H9 (cell line): ENCODE measurements at regions not wholly inside any gene's neighbourhood (a gene's known extent, or its start where the extent isn't known, plus 50 kb on each side); places are given as distances from the start of the nearest gene placed in this dataset.

Experiments used
- DNase-seq: peaks from one replicate; pipeline ENCODE4 v3.0.0-alpha.2; 2017
- H2AFZ ChIP-seq: one replicate; pipeline ENCODE4 v1.6.1; 2013; ENCODE audit warnings: mild to moderate bottlenecking, low read length, control low read depth, moderate library complexity
- H2AK5ac ChIP-seq: 2 replicates; pipeline ENCODE4 v1.6.1; 2013; ENCODE audit warnings: low read length, control low read depth, mixed read lengths; ENCODE audit not compliant: insufficient read length
- H2BK120ac ChIP-seq: one replicate; pipeline ENCODE4 v1.6.1; 2013; ENCODE audit warnings: low read depth, mild to moderate bottlenecking, low read length, control low read depth, inconsistent platforms; ENCODE audit not compliant: poor library complexity, severe bottlenecking
- H2BK12ac ChIP-seq: 2 replicates; pipeline ENCODE4 v1.6.1; 2013; ENCODE audit warnings: low read length, control low read depth, mixed read lengths, low read depth; ENCODE audit not compliant: insufficient read length
- H2BK15ac ChIP-seq: 2 replicates; pipeline ENCODE4 v1.6.1; 2013; ENCODE audit warnings: low read depth, low read length, control low read depth
- H2BK20ac ChIP-seq: one replicate; pipeline ENCODE4 v1.6.1; 2013; ENCODE audit warnings: low read depth, mild to moderate bottlenecking, low read length, control low read depth, inconsistent platforms; ENCODE audit not compliant: poor library complexity, severe bottlenecking
- H2BK5ac ChIP-seq: 2 replicates; pipeline ENCODE4 v1.6.1; 2013; ENCODE audit warnings: low read length, control low read depth, mixed read lengths; ENCODE audit not compliant: insufficient read length
- H3K14ac ChIP-seq: 2 replicates; pipeline ENCODE4 v1.6.1; 2013; ENCODE audit warnings: low read length, control low read depth; ENCODE audit not compliant: insufficient read depth
- H3K18ac ChIP-seq: 2 replicates; pipeline ENCODE4 v1.6.1; 2013; ENCODE audit warnings: low read depth, mild to moderate bottlenecking, mixed read lengths, low read length, control low read depth; ENCODE audit not compliant: insufficient read length
- H3K23ac ChIP-seq: 2 replicates; pipeline ENCODE4 v1.6.1; 2013; ENCODE audit warnings: low read length, control low read depth, mixed read lengths, low read depth; ENCODE audit not compliant: insufficient read length
- H3K23me2 ChIP-seq: 2 replicates; pipeline ENCODE4 v1.6.1; 2013; ENCODE audit warnings: low read depth, mild to moderate bottlenecking, mixed read lengths, low read length, control low read depth; ENCODE audit not compliant: insufficient read length, poor library complexity, severe bottlenecking
- H3K27ac ChIP-seq: 2 replicates; pipeline ENCODE4 v1.5.1; 2013; ENCODE audit warnings: low read length, control low read depth, mixed read lengths, low read depth; ENCODE audit not compliant: insufficient read length
- H3K27me3 ChIP-seq: 2 replicates; pipeline ENCODE4 v1.6.1; 2013; ENCODE audit warnings: low read length, control low read depth, inconsistent platforms; ENCODE audit not compliant: insufficient read depth
- H3K4ac ChIP-seq: 2 replicates; pipeline ENCODE4 v1.6.1; 2013; ENCODE audit warnings: low read depth, mild to moderate bottlenecking, control low read depth, inconsistent platforms, low read length, moderate library complexity
- H3K4me1 ChIP-seq: 2 replicates; pipeline ENCODE4 v1.6.1; 2013; ENCODE audit warnings: low read length, control low read depth, inconsistent platforms; ENCODE audit not compliant: insufficient read depth
- H3K4me2 ChIP-seq: 2 replicates; pipeline ENCODE4 v1.6.1; 2013; ENCODE audit warnings: low read length, control low read depth, mixed read lengths; ENCODE audit not compliant: insufficient read length, insufficient read depth
- H3K56ac ChIP-seq: 2 replicates; pipeline ENCODE4 v1.6.1; 2013; ENCODE audit warnings: low read depth, mild to moderate bottlenecking, mixed read lengths, low read length, control low read depth; ENCODE audit not compliant: insufficient read length
- H3K79me1 ChIP-seq: 2 replicates; pipeline ENCODE4 v1.6.1; 2013; ENCODE audit warnings: low read depth, mild to moderate bottlenecking, moderate library complexity, low read length, control low read depth, inconsistent platforms; ENCODE audit not compliant: insufficient read depth, poor library complexity, severe bottlenecking
- H3K79me2 ChIP-seq: 2 replicates; pipeline ENCODE4 v1.6.1; 2013; ENCODE audit warnings: low read length, control low read depth, inconsistent platforms; ENCODE audit not compliant: insufficient read depth
- H3K9ac ChIP-seq: 2 replicates; pipeline ENCODE4 v1.6.1; 2013; ENCODE audit warnings: low read length, control low read depth, mixed read lengths; ENCODE audit not compliant: insufficient read length; ENCODE audit errors: extremely low read depth
- H3K9me3 ChIP-seq: one replicate; pipeline ENCODE4 v1.6.1; 2013; ENCODE audit warnings: low read depth, low read length, inconsistent platforms; ENCODE audit not compliant: control insufficient read depth
- H3T11ph ChIP-seq: one replicate; pipeline ENCODE4 v1.6.1; 2013; ENCODE audit warnings: mild to moderate bottlenecking, low read length, control low read depth, inconsistent platforms
- H4K20me1 ChIP-seq: one replicate; pipeline ENCODE4 v1.6.1; 2013; ENCODE audit not compliant: control insufficient read depth, insufficient read length, insufficient read depth
- H4K5ac ChIP-seq: 2 replicates; pipeline ENCODE4 v1.6.1; 2013; ENCODE audit warnings: low read depth, mild to moderate bottlenecking, mixed read lengths, low read length, control low read depth; ENCODE audit not compliant: insufficient read length
- H4K8ac ChIP-seq: replicated peaks from 2 replicates; pipeline ENCODE4 v1.6.1; 2013; ENCODE audit warnings: low read length, control low read depth, mixed read lengths, low read depth; ENCODE audit not compliant: insufficient read length
- H4K91ac ChIP-seq: 2 replicates; pipeline ENCODE4 v1.6.1; 2013; ENCODE audit warnings: low read depth, mild to moderate bottlenecking, moderate library complexity, mixed read lengths, low read length, control low read depth; ENCODE audit not compliant: insufficient read length
- H3K27ac Mint-ChIP-seq, 3 experiments: 2 replicates in 2 of 3; 3 replicates in 1 of 3; pipeline ENCODE4 v1.8.0; 2020 to 2021; ENCODE audit warnings: mixed read lengths in 3 of 3, mild to moderate bottlenecking in 1 of 3, moderate library complexity in 1 of 3
- H3K27me3 Mint-ChIP-seq: 2 replicates; pipeline ENCODE4 v1.8.0; 2021; ENCODE audit warnings: low read depth, mild to moderate bottlenecking, moderate library complexity, mixed read lengths
- H3K36me3 Mint-ChIP-seq, 3 experiments: 2 replicates in 2 of 3; 3 replicates in 1 of 3; pipeline ENCODE4 v1.8.0; 2020 to 2021; ENCODE audit warnings: low read depth in 3 of 3, mixed read lengths in 3 of 3; ENCODE audit not compliant: insufficient read depth in 1 of 3
- H3K4me1 Mint-ChIP-seq, 2 experiments: 2 replicates each; pipeline ENCODE4 v1.8.0; 2020; ENCODE audit warnings: mixed read lengths in 2 of 2
- H3K4me3 Mint-ChIP-seq, 2 experiments: 2 replicates in 1 of 2; 3 replicates in 1 of 2; pipeline ENCODE4 v1.8.0; 2020 to 2021; ENCODE audit warnings: mild to moderate bottlenecking in 2 of 2, mixed read lengths in 2 of 2, moderate library complexity in 1 of 2
- H3K9me3 Mint-ChIP-seq, 2 experiments: 2 replicates in 1 of 2; 3 replicates in 1 of 2; pipeline ENCODE4 v1.8.0; 2020; ENCODE audit warnings: mild to moderate bottlenecking in 2 of 2, mixed read lengths in 2 of 2, moderate library complexity in 1 of 2
- TF ChIP-seq, protein P1 (sequence below): fragments of 200-600 bp; sonication (generic); conservative IDR thresholded peaks from 3 replicates; pipeline ENCODE4 v1.8.0; 2021; ENCODE audit warnings: antibody characterized with exemption, mild to moderate bottlenecking

DNA sequence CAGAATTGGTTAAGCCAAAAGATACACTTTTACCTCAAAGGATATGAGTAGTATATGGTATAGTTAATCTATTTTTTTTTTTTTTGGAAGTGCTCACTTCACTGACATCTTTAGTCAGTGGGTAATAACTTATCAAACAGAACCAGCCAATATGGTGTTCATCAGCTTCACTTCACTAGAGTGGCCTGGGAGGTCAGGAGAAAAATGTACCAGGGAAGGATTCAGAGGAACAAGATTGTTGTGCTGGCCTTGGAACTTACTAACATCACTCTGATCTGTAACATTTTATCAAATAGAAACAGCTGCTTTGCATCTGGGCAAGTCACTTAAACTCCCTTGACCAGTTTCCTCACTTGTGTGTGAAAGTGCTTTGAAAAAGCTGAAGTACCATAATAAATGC is 962.7 kb downstream of the BCL11A start:
- TF ChIP-seq, protein P1, sequence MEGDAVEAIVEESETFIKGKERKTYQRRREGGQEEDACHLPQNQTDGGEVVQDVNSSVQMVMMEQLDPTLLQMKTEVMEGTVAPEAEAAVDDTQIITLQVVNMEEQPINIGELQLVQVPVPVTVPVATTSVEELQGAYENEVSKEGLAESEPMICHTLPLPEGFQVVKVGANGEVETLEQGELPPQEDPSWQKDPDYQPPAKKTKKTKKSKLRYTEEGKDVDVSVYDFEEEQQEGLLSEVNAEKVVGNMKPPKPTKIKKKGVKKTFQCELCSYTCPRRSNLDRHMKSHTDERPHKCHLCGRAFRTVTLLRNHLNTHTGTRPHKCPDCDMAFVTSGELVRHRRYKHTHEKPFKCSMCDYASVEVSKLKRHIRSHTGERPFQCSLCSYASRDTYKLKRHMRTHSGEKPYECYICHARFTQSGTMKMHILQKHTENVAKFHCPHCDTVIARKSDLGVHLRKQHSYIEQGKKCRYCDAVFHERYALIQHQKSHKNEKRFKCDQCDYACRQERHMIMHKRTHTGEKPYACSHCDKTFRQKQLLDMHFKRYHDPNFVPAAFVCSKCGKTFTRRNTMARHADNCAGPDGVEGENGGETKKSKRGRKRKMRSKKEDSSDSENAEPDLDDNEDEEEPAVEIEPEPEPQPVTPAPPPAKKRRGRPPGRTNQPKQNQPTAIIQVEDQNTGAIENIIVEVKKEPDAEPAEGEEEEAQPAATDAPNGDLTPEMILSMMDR: no peak
- Histone ChIP-seq H2BK12ac (no peak overlapping the region), H3T11ph (no peak overlapping the region), H3K14ac (no peak overlapping the region), H3K4ac (no peak overlapping the region), H3K23ac (no peak overlapping the region), H3K4me2 (no peak overlapping the region), H3K27me3 (no peaks in the 10 kb centered on the region), H3K56ac (no peak overlapping the region), H3K79me1 (no peaks in the 10 kb centered on the region), H2BK5ac (no peak overlapping the region), H3K4me1 (no peaks in the 10 kb centered on the region), H3K27ac (no peak overlapping the region), H3K18ac (no peak overlapping the region), H2AFZ (no peak overlapping the region), H4K91ac (no peak overlapping the region), H3K23me2 (no peaks in the 10 kb centered on the region), H4K8ac (no peak overlapping the region), H2BK15ac (no peak overlapping the region), H2AK5ac (no peak overlapping the region), H4K5ac (no peak overlapping the region), H2BK20ac (no peak overlapping the region), H3K9ac (no peak overlapping the region), H3K9me3 (no peaks in the 10 kb centered on the region), H2BK120ac (no peak overlapping the region), H3K79me2 (no peaks in the 10 kb centered on the region), H4K20me1 (no peaks in the 10 kb centered on the region)
- DNase-seq: no peak
- H3K27me3 Mint-ChIP-seq: no peaks in the 10 kb centered on the region
- no peak overlapping the region for H3K27ac Mint-ChIP-seq
- H3K4me1 Mint-ChIP-seq: peaks cover under 1% of the 10 kb centered on the region in 2 experiments; a peak in 1 of 4 replicates
- H3K36me3 Mint-ChIP-seq: no peaks in the 10 kb centered on the region
- no peak overlapping the region for H3K4me3 Mint-ChIP-seq
- no peaks in the 10 kb centered on the region for H3K9me3 Mint-ChIP-seq
